Testis (tissue), 2 donors: ENCODE measurements at regions not wholly inside any gene's neighbourhood (a gene's known extent, or its start where the extent isn't known, plus 50 kb on each side); places are given as distances from the start of the nearest gene placed in this dataset.

Experiments
- DNase-seq: peaks from one replicate; pipeline ENCODE4 v3.0.0-alpha.2; 2019
- H3K27ac ChIP-seq, 2 donors: fragments of 200-600 bp; sonication (generic); one replicate each; pipeline ENCODE4 v1.5.1; 2019
- H3K27me3 ChIP-seq: fragments of 200-600 bp; sonication (generic); one replicate; pipeline ENCODE4 v1.5.1; 2019
- H3K36me3 ChIP-seq: fragments of 200-600 bp; sonication (generic); one replicate; pipeline ENCODE4 v1.5.1; 2017; ENCODE audit warnings: low read depth; ENCODE audit errors: missing control alignments
- H3K4me1 ChIP-seq: fragments of 200-600 bp; sonication (generic); one replicate; pipeline ENCODE4 v1.5.1; 2019
- H3K4me3 ChIP-seq, 2 donors: fragments of 200-600 bp; sonication (generic); one replicate each; pipeline ENCODE4 v1.5.1; 2017 to 2019
- H3K9me3 ChIP-seq: fragments of 200-600 bp; sonication (generic); one replicate; pipeline ENCODE4 v1.5.1; 2017
- CTCF ChIP-seq, 3 experiments: fragments of 450-650 bp in 2 of 3; fragments of 200-600 bp in 1 of 3; sonication (generic) in 1 of 3; IDR thresholded peaks; one replicate each; pipeline ENCODE4 v1.5.1; 2016 to 2019; ENCODE audit warnings: antibody characterized with exemption in 3 of 3, mild to moderate bottlenecking in 2 of 3, moderate library complexity in 1 of 3
- POLR2A ChIP-seq: fragments of 450-650 bp; IDR thresholded peaks from one replicate; pipeline ENCODE4 v1.6.1; 2017; ENCODE audit warnings: antibody characterized with exemption, mild to moderate bottlenecking, moderate library complexity
- WGBS, 2 donors: methylation state at CpG; one replicate each; pipeline ENCODE4 v1.1.5; 2018; 5-methylcytosine and 5-hydroxymethylcytosine counted together
- intact Hi-C: fragments of 100-400 bp; cut with DNase I; formaldehyde crosslinking; loops from one replicate; pipeline ENCODE4 v1.15.1; 2023; ENCODE audit warnings: low total_unique reads

GRCh38 chr18:61677435-61677970 lies 215.3 kb downstream of the RNF152 start:
- H3K4me1 ChIP-seq, result no peaks in the 10 kb centered on the region
- no peaks in the 10 kb centered on the region for H3K36me3 ChIP-seq
- no peak for TF ChIP-seq CTCF (IDR thresholded peaks at IDR 0.05)
- no peak for TF ChIP-seq POLR2A
- no peak overlapping the region for H3K27ac ChIP-seq
- no peak overlapping the region for H3K4me3 ChIP-seq
- intact Hi-C loops, result no loop called here
- no peaks in the 10 kb centered on the region for H3K27me3 ChIP-seq
- no peaks in the 10 kb centered on the region for H3K9me3 ChIP-seq
- WGBS, 2 donors, result 48 to 53% methylated on average over 4 of the region's 4 CpGs
- DNase-seq, result no peak

DNA sequence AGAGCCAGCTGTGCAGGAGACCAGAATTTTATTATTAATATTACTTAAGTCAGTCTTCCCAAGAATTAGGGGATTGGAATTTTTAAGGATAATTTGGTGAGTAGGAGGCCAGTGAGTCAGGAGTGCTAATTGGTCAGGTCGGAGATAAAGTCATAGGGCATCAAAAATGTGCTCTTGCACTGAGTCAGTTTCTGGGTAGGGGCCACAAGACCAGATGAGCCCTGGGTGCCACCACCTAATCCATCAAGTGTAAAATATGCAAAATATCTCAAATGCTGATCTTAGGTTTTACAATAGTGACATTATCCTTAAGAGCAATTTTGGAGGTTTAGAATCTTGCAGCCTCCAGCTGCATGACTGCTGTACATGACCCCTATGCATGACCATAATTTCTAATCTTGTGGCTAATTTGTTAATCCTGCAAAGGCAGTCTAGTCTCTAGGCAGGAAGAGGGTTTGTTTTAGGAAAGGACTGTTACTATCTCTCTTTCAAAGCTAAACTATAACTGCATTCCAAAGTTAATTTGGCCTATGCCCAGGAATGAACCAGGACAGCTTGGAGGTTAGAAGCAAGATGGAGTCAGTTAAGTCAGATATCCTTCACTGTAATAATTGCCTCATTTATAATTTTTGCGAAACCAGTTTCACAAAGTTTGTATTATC lies 215.9 kb downstream of the RNF152 start:
- H3K36me3 ChIP-seq, result no peaks in the 10 kb centered on the region
- H3K27ac ChIP-seq, result no peak overlapping the region
- 82 to 87% methylated on average over 2 of the region's 2 CpGs for WGBS, 2 donors
- H3K9me3 ChIP-seq, result no peaks in the 10 kb centered on the region
- no peak overlapping the region for H3K4me3 ChIP-seq
- intact Hi-C loops, result no loop called here
- no peak for DNase-seq
- H3K27me3 ChIP-seq, result no peaks in the 10 kb centered on the region
- no peaks in the 10 kb centered on the region for H3K4me1 ChIP-seq
- TF ChIP-seq POLR2A (no peak), CTCF (IDR thresholded peaks at IDR 0.05) (no peak)

- WGBS, 2 donors, result 69 to 76% methylated on average over 1 of the region's 1 CpG
- no peaks in the 10 kb centered on the region for H3K4me1 ChIP-seq
- DNase-seq, result no peak
- intact Hi-C loops, result no loop called here
- no peak overlapping the region for H3K27ac ChIP-seq
- H3K4me3 ChIP-seq, result no peak overlapping the region
- no peaks in the 10 kb centered on the region for H3K36me3 ChIP-seq
- no peaks in the 10 kb centered on the region for H3K9me3 ChIP-seq
- no peaks in the 10 kb centered on the region for H3K27me3 ChIP-seq
- TF ChIP-seq POLR2A (no peak), CTCF (IDR thresholded peaks at IDR 0.05) (no peak)
These were observed 223.5 kb downstream of the RNF152 start for GRCh38 chr18:61669320-61669719.

- no peak for TF ChIP-seq CTCF (IDR thresholded peaks at IDR 0.05)
- no peak for TF ChIP-seq POLR2A
- intact Hi-C loops, result no loop called here
- Histone ChIP-seq H3K27me3 (no peaks in the 10 kb centered on the region), H3K9me3 (no peaks in the 10 kb centered on the region), H3K36me3 (no peaks in the 10 kb centered on the region), H3K27ac (no peak overlapping the region), H3K4me3 (no peak overlapping the region), H3K4me1 (no peaks in the 10 kb centered on the region)
- WGBS, 2 donors, result 76 to 82% methylated on average over 2 of the region's 2 CpGs
- no peak for DNase-seq
These were observed 225.8 kb downstream of the RNF152 start for GRCh38 chr18:61666876-61667590.
